HL-60 (cell line): ENCODE measurements at regions not wholly inside any gene's neighbourhood (a gene's known extent, or its start where the extent isn't known, plus 50 kb on each side); places are given as distances from the start of the nearest gene placed in this dataset.
"Not testable (repeated sequence)": the region's sequence is repeated elsewhere in the genome, so short reads cannot be mapped to it uniquely, and the experiment has no call there.

Experiments used
- GABPA ChIP-seq: IDR thresholded peaks from 2 replicates; pipeline ENCODE4 v1.6.1; 2012; ENCODE audit warnings: low read depth
- POLR2AphosphoS5 ChIP-seq: IDR thresholded peaks from 2 replicates; pipeline ENCODE4 v1.6.1; 2012; ENCODE audit warnings: low read depth
- SPI1 ChIP-seq: IDR thresholded peaks from 2 replicates; pipeline ENCODE4 v1.6.1; 2012; ENCODE audit warnings: low read depth, mild to moderate bottlenecking, borderline replicate concordance
- TF ChIP-seq, protein P1 (sequence below): IDR thresholded peaks from one replicate; pipeline ENCODE4 v1.5.1; 2011; ENCODE audit warnings: low read length, control low read depth, inconsistent platforms; ENCODE audit not compliant: insufficient read depth

DNA sequence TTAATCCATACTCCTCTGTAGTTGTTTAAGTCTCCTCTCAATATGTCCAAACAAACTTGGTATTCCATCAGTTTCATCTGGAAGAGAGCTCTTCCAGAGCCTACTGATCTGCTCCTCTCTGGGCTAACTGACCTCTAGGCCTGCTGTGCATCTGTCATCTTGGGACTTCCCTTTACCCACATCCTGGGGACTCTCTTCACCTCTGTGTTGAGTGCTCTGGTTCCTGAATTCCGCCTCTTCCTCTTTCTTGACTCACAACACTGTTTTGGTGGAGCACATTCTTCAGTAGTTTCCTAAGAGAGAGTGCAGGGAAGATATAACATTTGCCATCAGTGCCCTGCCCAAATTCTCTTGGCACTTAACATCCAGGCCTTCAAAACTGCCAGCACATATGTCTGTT is 55.9 kb upstream of the NOTCH2NLA start:
- TF ChIP-seq, protein P1, sequence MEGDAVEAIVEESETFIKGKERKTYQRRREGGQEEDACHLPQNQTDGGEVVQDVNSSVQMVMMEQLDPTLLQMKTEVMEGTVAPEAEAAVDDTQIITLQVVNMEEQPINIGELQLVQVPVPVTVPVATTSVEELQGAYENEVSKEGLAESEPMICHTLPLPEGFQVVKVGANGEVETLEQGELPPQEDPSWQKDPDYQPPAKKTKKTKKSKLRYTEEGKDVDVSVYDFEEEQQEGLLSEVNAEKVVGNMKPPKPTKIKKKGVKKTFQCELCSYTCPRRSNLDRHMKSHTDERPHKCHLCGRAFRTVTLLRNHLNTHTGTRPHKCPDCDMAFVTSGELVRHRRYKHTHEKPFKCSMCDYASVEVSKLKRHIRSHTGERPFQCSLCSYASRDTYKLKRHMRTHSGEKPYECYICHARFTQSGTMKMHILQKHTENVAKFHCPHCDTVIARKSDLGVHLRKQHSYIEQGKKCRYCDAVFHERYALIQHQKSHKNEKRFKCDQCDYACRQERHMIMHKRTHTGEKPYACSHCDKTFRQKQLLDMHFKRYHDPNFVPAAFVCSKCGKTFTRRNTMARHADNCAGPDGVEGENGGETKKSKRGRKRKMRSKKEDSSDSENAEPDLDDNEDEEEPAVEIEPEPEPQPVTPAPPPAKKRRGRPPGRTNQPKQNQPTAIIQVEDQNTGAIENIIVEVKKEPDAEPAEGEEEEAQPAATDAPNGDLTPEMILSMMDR: not testable (repeated sequence)
- TF ChIP-seq GABPA, POLR2AphosphoS5, SPI1: not testable (repeated sequence)
